ENCODE measurements at regions not wholly inside any gene's neighbourhood (a gene's known extent, or its start where the extent isn't known, plus 50 kb on each side); places are given as distances from the start of the nearest gene placed in this dataset.

DNA sequence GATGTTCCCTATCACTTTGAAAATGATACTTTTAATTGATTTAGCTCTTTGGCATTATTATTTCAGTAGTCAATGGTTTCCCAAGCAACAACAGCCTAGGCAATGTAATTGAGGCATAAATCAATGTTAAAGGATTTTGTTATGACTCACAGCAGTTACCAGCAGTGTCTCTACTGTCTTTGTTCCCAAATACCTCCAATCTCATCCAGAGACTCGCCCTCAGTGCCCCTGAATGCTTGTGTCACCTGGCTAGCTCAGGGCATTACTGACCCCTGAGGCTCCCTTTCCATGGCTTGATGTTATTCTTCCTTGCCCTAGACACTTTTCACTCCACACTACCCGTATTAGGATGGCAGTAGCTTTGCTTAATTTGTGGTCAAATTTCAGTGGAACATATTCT, 227.2 kb downstream of the SQOR start:
- TF ChIP-seq CTCF (IDR thresholded peaks at IDR 0.05) = no peak
- no peak for TF ChIP-seq POLR2A (IDR thresholded peaks at IDR 0.05)

All from uterus (tissue), 2 donors.